Vagina (tissue), 2 donors: ENCODE measurements at regions not wholly inside any gene's neighbourhood (a gene's known extent, or its start where the extent isn't known, plus 50 kb on each side); places are given as distances from the start of the nearest gene placed in this dataset.

ENCODE experiments used
- DNase-seq, 2 donors: peaks; one replicate each; pipeline ENCODE4 v3.0.0-alpha.2; 2017; ENCODE audit errors: extremely low spot score in 2 of 2
- H3K27ac ChIP-seq: fragments of 200-600 bp; sonication (generic); one replicate; pipeline ENCODE4 v1.5.1; 2019
- H3K27me3 ChIP-seq: fragments of 200-600 bp; sonication (generic); one replicate; pipeline ENCODE4 v1.5.1; 2019
- H3K36me3 ChIP-seq, 2 donors: fragments of 200-600 bp; sonication (generic); one replicate each; pipeline ENCODE4 v1.5.1; 2017 to 2019
- H3K4me1 ChIP-seq: fragments of 200-600 bp; sonication (generic); one replicate; pipeline ENCODE4 v1.5.1; 2019
- H3K4me3 ChIP-seq, 2 donors: fragments of 200-600 bp; sonication (generic); 1 replicate in 1 of 2; 2 replicates in 1 of 2; pipeline ENCODE4 v1.5.1; 2016 to 2019
- H3K9me3 ChIP-seq: fragments of 200-600 bp; sonication (generic); one replicate; pipeline ENCODE4 v1.5.1; 2019
- CTCF ChIP-seq, 3 experiments: fragments of 450-650 bp in 2 of 3; fragments of 200-600 bp in 1 of 3; sonication (generic) in 1 of 3; IDR thresholded peaks; one replicate each; pipeline ENCODE4 v1.5.1; 2017 to 2019; ENCODE audit warnings: antibody characterized with exemption in 3 of 3, mild to moderate bottlenecking in 2 of 3, moderate library complexity in 2 of 3
- POLR2A ChIP-seq, 2 donors: fragments of 450-650 bp; IDR thresholded peaks; one replicate each; pipeline ENCODE4 v1.6.1; 2017; ENCODE audit warnings: antibody characterized with exemption in 2 of 2, mild to moderate bottlenecking in 2 of 2, moderate library complexity in 2 of 2
- POLR2AphosphoS5 ChIP-seq, 2 donors: sonication (generic); formaldehyde crosslinking; IDR thresholded peaks; one replicate each; pipeline ENCODE4 v1.9.0; 2017; ENCODE audit warnings: antibody characterized with exemption in 2 of 2, mild to moderate bottlenecking in 2 of 2, low read depth in 1 of 2; ENCODE audit not compliant: insufficient read depth in 1 of 2
- intact Hi-C: fragments of 100-400 bp; cut with DNase I; formaldehyde crosslinking; loops from one replicate; pipeline ENCODE4 v1.15.1; 2023

DNA sequence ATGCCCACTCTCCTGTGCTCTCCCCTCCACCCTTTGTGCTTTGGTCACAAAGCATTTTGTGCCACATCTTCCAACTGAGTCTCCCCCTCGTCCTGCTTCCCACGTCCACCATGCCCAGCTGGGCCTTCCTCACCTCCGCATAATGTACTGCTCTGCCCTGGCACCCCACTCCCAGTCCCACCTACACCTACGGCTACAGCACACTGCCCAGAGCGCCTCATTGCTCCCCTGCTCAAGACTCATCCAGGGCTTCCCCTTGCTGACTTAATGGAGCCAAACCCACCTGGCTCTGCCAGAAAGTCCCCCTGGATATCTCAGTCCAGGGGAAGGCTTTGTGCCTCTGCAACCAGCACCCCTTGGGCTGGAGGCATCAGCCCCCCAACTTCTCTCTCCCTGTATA, 299.2 kb upstream of the ZMIZ1 start:
- peaks cover 13% of the 10 kb centered on the region for H3K4me1 ChIP-seq
- H3K9me3 ChIP-seq = no peaks in the 10 kb centered on the region
- no peak overlapping the region for H3K27ac ChIP-seq
- no peaks in the 10 kb centered on the region for H3K27me3 ChIP-seq
- intact Hi-C loops = no loop called here
- DNase-seq = no peak
- TF ChIP-seq CTCF (IDR thresholded peaks at IDR 0.05) (no peak), POLR2A (IDR thresholded peaks at IDR 0.05) (no peak), POLR2AphosphoS5 (IDR thresholded peaks at IDR 0.05; ENCODE audit: insufficient read depth in 1 of 2, low read depth in 1 of 2) (no peak)
- H3K4me3 ChIP-seq = no peak overlapping the region
- H3K36me3 ChIP-seq = no peaks in the 10 kb centered on the region

GRCh38 chr10:78770167-78771090, 298.3 kb upstream of the ZMIZ1 start:
- H3K27ac ChIP-seq = peak overlapping the region; percentile 14
- no peaks in the 10 kb centered on the region for H3K36me3 ChIP-seq
- TF ChIP-seq POLR2AphosphoS5 (IDR thresholded peaks at IDR 0.05; ENCODE audit: insufficient read depth in 1 of 2, low read depth in 1 of 2) (no peak), POLR2A (IDR thresholded peaks at IDR 0.05) (no peak), CTCF (IDR thresholded peaks at IDR 0.05) (no peak)
- H3K4me1 ChIP-seq = peaks cover 19% of the 10 kb centered on the region
- no peak overlapping the region for H3K4me3 ChIP-seq
- no peaks in the 10 kb centered on the region for H3K9me3 ChIP-seq
- no peak for DNase-seq
- no peaks in the 10 kb centered on the region for H3K27me3 ChIP-seq
- intact Hi-C loops = no loop called here

- intact Hi-C loops = no loop called here
- no peak for DNase-seq
These were observed 297.5 kb upstream of the ZMIZ1 start for GRCh38 chr10:78771260-78771659.

GRCh38 chr10:78771808-78772455, 296.8 kb upstream of the ZMIZ1 start:
- Histone ChIP-seq H3K27me3 (no peaks in the 10 kb centered on the region), H3K9me3 (no peaks in the 10 kb centered on the region), H3K27ac (peak overlapping the region; percentile 69), H3K36me3 (no peaks in the 10 kb centered on the region), H3K4me3 (no peak overlapping the region), H3K4me1 (peaks cover 26% of the 10 kb centered on the region)
- DNase-seq = no peak
- intact Hi-C loops = no loop called here
- TF ChIP-seq POLR2AphosphoS5 (IDR thresholded peaks at IDR 0.05; ENCODE audit: insufficient read depth in 1 of 2, low read depth in 1 of 2) (peak in 1 of 2 donors; percentile 24), POLR2A (IDR thresholded peaks at IDR 0.05) (no peak)

More at GRCh38 chr10:78771260-78771659, 297.5 kb upstream of the ZMIZ1 start:
- Histone ChIP-seq H3K9me3 (no peaks in the 10 kb centered on the region), H3K36me3 (no peaks in the 10 kb centered on the region), H3K27ac (peak overlapping the region; percentile 69), H3K4me1 (peaks cover 24% of the 10 kb centered on the region), H3K27me3 (no peaks in the 10 kb centered on the region), H3K4me3 (no peak overlapping the region)
- no peak for TF ChIP-seq CTCF (IDR thresholded peaks at IDR 0.05)
- TF ChIP-seq POLR2A (IDR thresholded peaks at IDR 0.05) = no peak
- no peak for TF ChIP-seq POLR2AphosphoS5 (IDR thresholded peaks at IDR 0.05; ENCODE audit: insufficient read depth in 1 of 2, low read depth in 1 of 2)

GRCh38 chr10:78772486-78772885, 296.3 kb upstream of the ZMIZ1 start:
- DNase-seq = no peak
- H3K27me3 ChIP-seq = no peaks in the 10 kb centered on the region
- TF ChIP-seq POLR2A (IDR thresholded peaks at IDR 0.05) = no peak
- peak overlapping the region; percentile 69 for H3K27ac ChIP-seq
- no peaks in the 10 kb centered on the region for H3K9me3 ChIP-seq
- H3K4me3 ChIP-seq = no peak overlapping the region
- intact Hi-C loops = no loop called here
- H3K4me1 ChIP-seq = peaks cover 31% of the 10 kb centered on the region
- no peaks in the 10 kb centered on the region for H3K36me3 ChIP-seq
